ENCODE measurements at regions not wholly inside any gene's neighbourhood (a gene's known extent, or its start where the extent isn't known, plus 50 kb on each side); places are given as distances from the start of the nearest gene placed in this dataset.

DNA sequence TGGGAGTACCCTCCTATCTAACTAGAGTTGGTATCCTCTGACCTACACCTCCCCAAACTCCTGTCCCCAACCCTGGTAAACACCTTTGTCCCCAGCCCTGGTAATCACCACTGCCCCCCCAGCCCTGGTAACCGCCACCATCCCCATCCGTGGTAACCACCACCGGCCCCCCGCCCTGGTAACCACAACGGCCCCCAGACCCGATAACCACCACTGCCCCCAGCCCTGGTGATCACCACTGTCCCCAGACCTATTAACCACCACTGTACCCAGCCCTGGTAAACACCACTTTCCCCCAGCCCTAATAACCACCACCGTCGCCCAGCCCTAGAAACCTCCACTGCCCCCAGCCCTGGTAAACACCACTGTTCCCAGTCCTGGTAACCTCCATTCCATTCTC lies 820.2 kb upstream of the SALL3 start:
- no peak overlapping the region for H3K4me3 ChIP-seq (ENCODE audit: low read depth in 1 of 5, low read length in 5 of 5)
- no peaks in the 10 kb centered on the region for H3K4me1 ChIP-seq (ENCODE audit: control insufficient read depth in 5 of 5, insufficient read depth in 5 of 5, low read length in 5 of 5)
- no peaks in the 10 kb centered on the region for H3K36me3 ChIP-seq (ENCODE audit: control insufficient read depth in 5 of 5, insufficient read depth in 5 of 5, low read length in 5 of 5)
- H3K9me3 ChIP-seq (ENCODE audit: control insufficient read depth in 5 of 5, low read length in 5 of 5) = no peaks in the 10 kb centered on the region
- H3K27me3 ChIP-seq (ENCODE audit: control insufficient read depth in 5 of 5, insufficient read depth in 4 of 5, low read length in 5 of 5) = no peaks in the 10 kb centered on the region
- H3K27ac ChIP-seq (ENCODE audit: low read depth, low read length) = no peak overlapping the region
- no peak overlapping the region for H3K9ac ChIP-seq (ENCODE audit: low read length in 5 of 5)

DNA sequence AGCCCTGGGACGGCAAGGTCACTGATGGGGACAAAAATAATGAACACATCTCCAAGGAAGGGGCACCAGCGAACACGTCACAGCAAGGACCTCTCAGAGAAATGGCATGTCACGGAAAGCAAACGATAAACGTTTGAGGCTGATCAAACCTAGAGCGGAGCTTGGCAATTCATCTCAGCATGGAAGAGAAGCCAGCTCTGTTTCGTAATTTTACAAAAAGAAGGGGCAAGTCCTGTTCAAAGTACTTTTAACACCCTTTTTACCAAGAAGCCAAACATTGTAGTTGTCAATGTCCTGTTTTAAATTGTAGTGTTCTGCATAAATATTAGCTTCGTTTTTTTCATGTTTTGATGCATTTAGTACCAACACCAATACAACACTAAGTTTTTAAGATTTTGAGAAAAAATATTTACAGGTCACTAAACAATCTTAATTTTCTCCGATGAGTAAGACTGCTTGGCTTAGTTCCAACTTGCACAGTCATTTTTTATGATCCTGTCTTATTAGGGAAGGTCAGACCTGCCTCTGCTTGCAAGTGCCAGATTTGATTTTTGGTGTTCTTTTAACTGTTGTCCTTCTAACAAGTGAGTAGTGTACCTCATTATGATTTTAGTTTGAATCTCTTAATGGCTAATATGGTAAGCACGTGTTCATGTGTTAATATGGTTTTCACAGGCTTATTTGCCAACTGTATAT lies 818.5 kb upstream of the SALL3 start:
- H3K27me3 ChIP-seq (ENCODE audit: control insufficient read depth in 5 of 5, insufficient read depth in 4 of 5, low read length in 5 of 5) = peaks cover 0 to 2% (median 0%) of the 10 kb centered on the region in 5 donors
- H3K9ac ChIP-seq (ENCODE audit: low read length in 5 of 5) = no peak overlapping the region
- no peak overlapping the region for H3K27ac ChIP-seq (ENCODE audit: low read depth, low read length)
- H3K4me1 ChIP-seq (ENCODE audit: control insufficient read depth in 5 of 5, insufficient read depth in 5 of 5, low read length in 5 of 5) = no peaks in the 10 kb centered on the region
- H3K9me3 ChIP-seq (ENCODE audit: control insufficient read depth in 5 of 5, low read length in 5 of 5) = no peaks in the 10 kb centered on the region
- no peaks in the 10 kb centered on the region for H3K36me3 ChIP-seq (ENCODE audit: control insufficient read depth in 5 of 5, insufficient read depth in 5 of 5, low read length in 5 of 5)
- H3K4me3 ChIP-seq (ENCODE audit: low read depth in 1 of 5, low read length in 5 of 5) = no peak overlapping the region

DNA sequence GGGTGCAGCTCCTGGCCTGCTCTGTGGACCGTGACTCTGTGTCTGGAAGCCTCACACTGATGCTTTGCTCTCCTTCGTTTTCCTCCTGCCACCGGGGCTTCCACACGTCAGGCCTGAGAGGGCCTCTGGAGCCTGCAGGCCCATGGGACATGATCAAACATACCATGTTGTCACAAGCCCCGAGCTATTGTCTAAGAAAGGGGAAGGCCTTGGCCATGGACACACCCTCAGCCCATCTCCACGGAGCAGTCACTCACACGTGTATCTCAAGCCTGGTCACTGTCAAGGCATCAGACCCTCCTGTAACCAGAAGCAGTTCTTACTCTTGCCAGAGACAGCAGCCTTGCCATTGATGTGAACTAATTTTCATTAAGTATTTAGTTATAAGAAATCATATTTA lies 814.1 kb upstream of the SALL3 start:
- Histone ChIP-seq H3K36me3 (ENCODE audit: control insufficient read depth in 5 of 5, insufficient read depth in 5 of 5, low read length in 5 of 5) (no peaks in the 10 kb centered on the region), H3K4me1 (ENCODE audit: control insufficient read depth in 5 of 5, insufficient read depth in 5 of 5, low read length in 5 of 5) (peaks cover 0 to 3% (median 0%) of the 10 kb centered on the region in 5 donors), H3K4me3 (ENCODE audit: low read depth in 1 of 5, low read length in 5 of 5) (no peak overlapping the region), H3K27me3 (ENCODE audit: control insufficient read depth in 5 of 5, insufficient read depth in 4 of 5, low read length in 5 of 5) (peaks cover 0 to 2% (median 0%) of the 10 kb centered on the region in 5 donors), H3K27ac (ENCODE audit: low read depth, low read length) (no peak overlapping the region), H3K9me3 (ENCODE audit: control insufficient read depth in 5 of 5, low read length in 5 of 5) (no peaks in the 10 kb centered on the region), H3K9ac (ENCODE audit: low read length in 5 of 5) (no peak overlapping the region)

DNA sequence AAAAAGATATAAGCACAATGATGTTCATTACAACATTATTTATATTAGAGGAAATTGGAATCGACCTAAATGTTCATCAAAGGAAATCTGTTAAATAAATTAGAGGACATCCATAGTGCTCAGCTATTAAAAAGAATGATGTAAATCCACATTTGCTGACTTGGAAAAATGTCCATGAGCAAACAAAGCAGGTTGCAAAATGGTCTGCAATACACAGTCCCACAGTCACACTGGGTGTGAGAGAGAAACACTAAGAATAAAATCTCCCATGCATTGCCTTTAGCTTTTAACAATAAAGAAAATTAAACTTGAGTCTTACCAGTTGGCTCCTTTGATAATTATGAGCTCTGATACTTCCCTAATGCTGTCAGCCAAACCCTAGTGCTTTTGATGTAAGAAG lies 811.1 kb upstream of the SALL3 start:
- no peak overlapping the region for H3K27ac ChIP-seq (ENCODE audit: low read depth, low read length)
- no peak overlapping the region for H3K9ac ChIP-seq (ENCODE audit: low read length in 5 of 5)
- H3K4me1 ChIP-seq (ENCODE audit: control insufficient read depth in 5 of 5, insufficient read depth in 5 of 5, low read length in 5 of 5) = peaks cover 0 to 3% (median 0%) of the 10 kb centered on the region in 5 donors
- H3K4me3 ChIP-seq (ENCODE audit: low read depth in 1 of 5, low read length in 5 of 5) = no peak overlapping the region
- H3K36me3 ChIP-seq (ENCODE audit: control insufficient read depth in 5 of 5, insufficient read depth in 5 of 5, low read length in 5 of 5) = no peaks in the 10 kb centered on the region
- H3K27me3 ChIP-seq (ENCODE audit: control insufficient read depth in 5 of 5, insufficient read depth in 4 of 5, low read length in 5 of 5) = peaks cover 0 to 2% (median 0%) of the 10 kb centered on the region in 5 donors
- no peaks in the 10 kb centered on the region for H3K9me3 ChIP-seq (ENCODE audit: control insufficient read depth in 5 of 5, low read length in 5 of 5)

DNA sequence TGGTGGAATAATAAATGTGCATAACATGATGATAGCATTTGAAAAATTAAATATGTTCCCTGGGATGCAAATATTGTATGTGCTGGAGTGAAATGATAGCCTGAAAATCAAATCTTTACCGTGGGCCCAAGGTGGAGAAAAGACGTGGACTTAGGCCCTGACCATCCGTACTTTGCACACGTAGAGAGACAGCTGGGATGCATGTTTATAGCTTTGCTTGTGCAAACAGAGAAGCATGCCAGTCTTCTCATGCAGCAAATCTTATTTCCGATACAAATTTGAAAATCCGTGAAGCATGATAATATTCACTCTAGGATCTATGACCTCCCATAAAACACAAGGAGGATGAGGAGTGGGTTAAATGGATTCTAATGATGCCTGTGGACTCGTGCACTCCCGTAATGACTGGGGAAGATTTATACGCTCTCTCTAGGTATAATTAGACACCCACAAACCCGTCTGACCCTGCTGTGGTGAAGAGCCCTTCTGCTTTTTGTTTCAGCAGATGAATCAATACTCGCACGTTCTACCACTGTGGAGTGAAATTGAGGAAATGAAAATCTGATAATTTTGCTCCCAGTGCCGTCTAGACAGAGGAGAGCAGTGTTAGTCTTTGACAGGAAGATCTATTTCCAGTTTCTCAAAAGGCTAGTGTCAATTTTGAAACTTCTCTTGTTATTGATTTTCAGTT lies 810.3 kb upstream of the SALL3 start:
- Histone ChIP-seq H3K4me3 (ENCODE audit: low read depth in 1 of 5, low read length in 5 of 5) (no peak overlapping the region), H3K27ac (ENCODE audit: low read depth, low read length) (no peak overlapping the region)

DNA sequence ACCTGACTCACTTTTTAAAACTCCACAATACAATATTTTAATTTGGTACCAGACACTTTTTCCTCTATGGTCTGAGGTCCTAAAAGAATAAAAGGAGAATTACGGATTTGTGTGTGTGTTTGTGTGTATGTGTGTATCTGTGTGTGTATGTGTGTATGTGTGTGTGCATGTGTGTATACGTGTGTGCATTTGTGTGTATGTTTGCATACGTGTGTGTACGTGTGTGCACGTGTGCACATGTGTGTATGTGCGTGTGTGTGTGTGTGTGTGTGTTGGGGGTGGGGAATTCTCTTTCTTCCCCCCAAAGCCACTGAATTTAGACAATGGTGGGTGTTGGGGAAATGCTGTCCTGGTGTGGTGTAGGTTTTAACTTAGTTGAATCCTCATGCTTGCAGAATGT lies 807.7 kb upstream of the SALL3 start:
- H3K4me1 ChIP-seq (ENCODE audit: control insufficient read depth in 5 of 5, insufficient read depth in 5 of 5, low read length in 5 of 5) = peaks cover 0 to 3% (median 0%) of the 10 kb centered on the region in 5 donors
- no peaks in the 10 kb centered on the region for H3K36me3 ChIP-seq (ENCODE audit: control insufficient read depth in 5 of 5, insufficient read depth in 5 of 5, low read length in 5 of 5)
- no peaks in the 10 kb centered on the region for H3K9me3 ChIP-seq (ENCODE audit: control insufficient read depth in 5 of 5, low read length in 5 of 5)

More for the DNA sequence above, 810.3 kb upstream of the SALL3 start:
- peaks cover 0 to 2% (median 0%) of the 10 kb centered on the region in 5 donors for H3K27me3 ChIP-seq (ENCODE audit: control insufficient read depth in 5 of 5, insufficient read depth in 4 of 5, low read length in 5 of 5)
- no peaks in the 10 kb centered on the region for H3K36me3 ChIP-seq (ENCODE audit: control insufficient read depth in 5 of 5, insufficient read depth in 5 of 5, low read length in 5 of 5)
- peaks cover 0 to 3% (median 0%) of the 10 kb centered on the region in 5 donors for H3K4me1 ChIP-seq (ENCODE audit: control insufficient read depth in 5 of 5, insufficient read depth in 5 of 5, low read length in 5 of 5)
- H3K9me3 ChIP-seq (ENCODE audit: control insufficient read depth in 5 of 5, low read length in 5 of 5) = no peaks in the 10 kb centered on the region
- no peak overlapping the region for H3K9ac ChIP-seq (ENCODE audit: low read length in 5 of 5)

DNA sequence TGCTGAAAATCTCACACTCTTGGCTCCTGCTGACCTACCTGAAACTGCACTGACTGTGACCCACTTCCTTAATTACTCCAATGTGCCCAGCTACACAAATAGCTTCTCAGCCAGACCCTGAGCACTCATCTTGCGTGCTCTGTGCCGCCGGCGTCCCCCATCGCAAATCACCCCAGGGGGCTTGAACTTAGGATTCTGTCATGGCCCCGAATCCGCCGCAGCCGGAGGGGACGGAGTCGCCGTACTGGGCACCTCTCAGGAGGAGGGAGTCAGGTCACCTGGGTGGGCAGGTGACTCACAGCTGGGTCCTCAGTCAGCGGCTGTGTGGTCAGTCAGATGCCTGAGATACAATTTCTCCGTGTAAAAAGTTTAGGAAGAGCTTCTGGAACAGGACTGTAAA lies 804.9 kb upstream of the SALL3 start:
- Histone ChIP-seq H3K36me3 (ENCODE audit: control insufficient read depth in 5 of 5, insufficient read depth in 5 of 5, low read length in 5 of 5) (no peaks in the 10 kb centered on the region), H3K9me3 (ENCODE audit: control insufficient read depth in 5 of 5, low read length in 5 of 5) (no peaks in the 10 kb centered on the region), H3K4me1 (ENCODE audit: control insufficient read depth in 5 of 5, insufficient read depth in 5 of 5, low read length in 5 of 5) (no peaks in the 10 kb centered on the region), H3K9ac (ENCODE audit: low read length in 5 of 5) (no peak overlapping the region), H3K27ac (ENCODE audit: low read depth, low read length) (no peak overlapping the region), H3K4me3 (ENCODE audit: low read depth in 1 of 5, low read length in 5 of 5) (no peak overlapping the region), H3K27me3 (ENCODE audit: control insufficient read depth in 5 of 5, insufficient read depth in 4 of 5, low read length in 5 of 5) (peaks cover 0 to 6% (median 0%) of the 10 kb centered on the region in 5 donors)

More for the DNA sequence above, 807.7 kb upstream of the SALL3 start:
- H3K9ac ChIP-seq (ENCODE audit: low read length in 5 of 5) = no peak overlapping the region
- H3K4me3 ChIP-seq (ENCODE audit: low read depth in 1 of 5, low read length in 5 of 5) = no peak overlapping the region
- H3K27me3 ChIP-seq (ENCODE audit: control insufficient read depth in 5 of 5, insufficient read depth in 4 of 5, low read length in 5 of 5) = peaks cover 0 to 6% (median 0%) of the 10 kb centered on the region in 5 donors
- no peak overlapping the region for H3K27ac ChIP-seq (ENCODE audit: low read depth, low read length)

DNA sequence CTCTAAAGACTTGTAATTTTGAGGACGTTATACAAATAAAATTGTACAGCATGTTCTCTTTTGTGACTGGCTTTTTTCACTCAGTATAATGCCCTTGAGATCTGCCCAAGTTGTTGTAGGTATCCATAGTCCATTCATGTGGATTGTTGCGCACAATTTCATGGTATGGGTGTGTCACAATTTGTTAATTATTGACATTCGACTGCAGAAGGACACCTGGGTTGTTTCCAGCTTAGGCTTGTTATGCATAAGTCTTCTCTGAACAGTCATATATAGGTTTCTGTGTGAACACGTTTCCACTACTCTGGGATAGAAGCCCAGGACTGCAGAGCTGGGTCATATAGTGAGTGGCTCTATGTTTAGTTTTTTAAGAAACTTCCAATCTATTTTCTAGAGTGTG lies 800.8 kb upstream of the SALL3 start:
- no peak overlapping the region for H3K4me3 ChIP-seq (ENCODE audit: low read depth in 1 of 5, low read length in 5 of 5)
- H3K27ac ChIP-seq (ENCODE audit: low read depth, low read length) = no peak overlapping the region
- peaks cover 0 to 6% (median 0%) of the 10 kb centered on the region in 5 donors for H3K27me3 ChIP-seq (ENCODE audit: control insufficient read depth in 5 of 5, insufficient read depth in 4 of 5, low read length in 5 of 5)

DNA sequence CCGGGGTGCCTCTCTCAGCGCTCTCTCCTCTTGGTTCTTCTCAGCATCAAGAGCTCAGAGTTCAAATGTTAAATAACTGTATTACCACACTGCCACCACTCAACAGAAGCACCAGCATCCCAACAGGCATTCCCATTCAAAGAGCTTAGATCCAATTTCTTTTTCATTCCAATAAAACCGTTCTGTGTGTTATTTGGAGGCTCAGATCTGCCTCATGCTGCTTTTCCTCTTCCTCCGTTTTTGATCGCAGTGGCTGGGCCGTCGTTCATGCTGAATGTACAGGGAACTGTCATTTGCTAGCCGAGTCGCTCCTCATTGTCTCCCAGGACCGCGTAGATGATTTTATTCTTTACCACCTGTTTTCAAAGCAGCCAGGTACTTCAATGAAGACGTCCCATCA lies 798.9 kb upstream of the SALL3 start:
- Histone ChIP-seq H3K4me3 (ENCODE audit: low read depth in 1 of 5, low read length in 5 of 5) (no peak overlapping the region), H3K9ac (ENCODE audit: low read length in 5 of 5) (no peak overlapping the region), H3K9me3 (ENCODE audit: control insufficient read depth in 5 of 5, low read length in 5 of 5) (peaks cover 4 to 9% (median 8%) of the 10 kb centered on the region in 5 donors), H3K27me3 (ENCODE audit: control insufficient read depth in 5 of 5, insufficient read depth in 4 of 5, low read length in 5 of 5) (no peaks in the 10 kb centered on the region), H3K4me1 (ENCODE audit: control insufficient read depth in 5 of 5, insufficient read depth in 5 of 5, low read length in 5 of 5) (no peaks in the 10 kb centered on the region), H3K27ac (ENCODE audit: low read depth, low read length) (no peak overlapping the region), H3K36me3 (ENCODE audit: control insufficient read depth in 5 of 5, insufficient read depth in 5 of 5, low read length in 5 of 5) (no peaks in the 10 kb centered on the region)

More for the DNA sequence above, 800.8 kb upstream of the SALL3 start:
- Histone ChIP-seq H3K9me3 (ENCODE audit: control insufficient read depth in 5 of 5, low read length in 5 of 5) (peaks cover 0 to 9% (median 4%) of the 10 kb centered on the region in 5 donors), H3K4me1 (ENCODE audit: control insufficient read depth in 5 of 5, insufficient read depth in 5 of 5, low read length in 5 of 5) (no peaks in the 10 kb centered on the region), H3K36me3 (ENCODE audit: control insufficient read depth in 5 of 5, insufficient read depth in 5 of 5, low read length in 5 of 5) (no peaks in the 10 kb centered on the region), H3K9ac (ENCODE audit: low read length in 5 of 5) (no peak overlapping the region)

DNA sequence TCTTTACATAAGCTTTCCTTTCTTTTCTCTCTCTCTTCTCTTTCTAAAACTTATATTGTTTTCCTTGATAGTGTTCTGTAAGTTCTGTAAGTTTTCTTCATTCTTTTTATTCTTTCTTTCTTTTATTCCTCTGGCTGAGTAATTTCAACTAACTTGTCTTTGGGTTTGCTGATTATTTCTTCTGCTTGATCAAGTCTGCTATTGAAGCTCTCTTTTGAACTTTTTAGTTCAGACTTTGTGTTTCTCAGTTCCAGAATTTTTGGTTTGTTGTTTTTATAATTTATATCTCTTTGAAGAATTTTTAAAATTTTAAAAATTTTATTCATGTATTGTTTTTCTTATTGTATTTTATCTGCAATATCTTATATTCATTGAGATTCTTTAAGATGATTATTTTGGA lies 795.8 kb upstream of the SALL3 start:
- Histone ChIP-seq H3K27ac (ENCODE audit: low read depth, low read length) (no peak overlapping the region), H3K9me3 (ENCODE audit: control insufficient read depth in 5 of 5, low read length in 5 of 5) (peaks cover 4 to 9% (median 8%) of the 10 kb centered on the region in 5 donors), H3K4me1 (ENCODE audit: control insufficient read depth in 5 of 5, insufficient read depth in 5 of 5, low read length in 5 of 5) (no peaks in the 10 kb centered on the region), H3K36me3 (ENCODE audit: control insufficient read depth in 5 of 5, insufficient read depth in 5 of 5, low read length in 5 of 5) (no peaks in the 10 kb centered on the region), H3K4me3 (ENCODE audit: low read depth in 1 of 5, low read length in 5 of 5) (no peak overlapping the region), H3K27me3 (ENCODE audit: control insufficient read depth in 5 of 5, insufficient read depth in 4 of 5, low read length in 5 of 5) (no peaks in the 10 kb centered on the region), H3K9ac (ENCODE audit: low read length in 5 of 5) (no peak overlapping the region)
